NOMO-1 treated with DMSO at 0.1 percent for 48 hours (cell line): ENCODE measurements at regions not wholly inside any gene's neighbourhood (a gene's known extent, or its start where the extent isn't known, plus 50 kb on each side); places are given as distances from the start of the nearest gene placed in this dataset.

Experiments used
- DNase-seq: peaks from one replicate; lab custom pipeline; 2025; ENCODE audit not compliant: unreplicated experiment; lab: John Stamatoyannopoulos, UW

GRCh38 chr18:62629031-62629430 is 86.3 kb upstream of the PHLPP1 start:
- no peak for DNase-seq

DNA sequence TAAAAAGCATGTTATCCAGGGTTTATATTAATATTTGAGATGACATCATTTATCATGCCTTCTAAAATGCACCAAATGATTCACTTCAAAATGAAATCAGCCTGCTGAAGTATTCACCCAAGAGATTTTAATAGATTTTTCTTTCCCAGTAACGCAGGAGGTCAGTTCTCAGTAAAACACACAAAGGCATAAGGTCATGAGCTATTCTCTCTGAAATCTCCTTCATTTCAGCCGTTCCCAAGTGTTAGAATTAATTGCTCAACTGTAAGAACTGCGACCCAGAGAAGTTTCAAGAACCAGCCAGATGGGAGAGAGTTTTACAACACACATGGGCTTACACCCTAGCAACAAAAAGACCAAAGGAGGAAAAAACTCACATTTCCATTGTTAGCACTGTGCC is 84.2 kb upstream of the PHLPP1 start:
- DNase-seq = no peak

DNA sequence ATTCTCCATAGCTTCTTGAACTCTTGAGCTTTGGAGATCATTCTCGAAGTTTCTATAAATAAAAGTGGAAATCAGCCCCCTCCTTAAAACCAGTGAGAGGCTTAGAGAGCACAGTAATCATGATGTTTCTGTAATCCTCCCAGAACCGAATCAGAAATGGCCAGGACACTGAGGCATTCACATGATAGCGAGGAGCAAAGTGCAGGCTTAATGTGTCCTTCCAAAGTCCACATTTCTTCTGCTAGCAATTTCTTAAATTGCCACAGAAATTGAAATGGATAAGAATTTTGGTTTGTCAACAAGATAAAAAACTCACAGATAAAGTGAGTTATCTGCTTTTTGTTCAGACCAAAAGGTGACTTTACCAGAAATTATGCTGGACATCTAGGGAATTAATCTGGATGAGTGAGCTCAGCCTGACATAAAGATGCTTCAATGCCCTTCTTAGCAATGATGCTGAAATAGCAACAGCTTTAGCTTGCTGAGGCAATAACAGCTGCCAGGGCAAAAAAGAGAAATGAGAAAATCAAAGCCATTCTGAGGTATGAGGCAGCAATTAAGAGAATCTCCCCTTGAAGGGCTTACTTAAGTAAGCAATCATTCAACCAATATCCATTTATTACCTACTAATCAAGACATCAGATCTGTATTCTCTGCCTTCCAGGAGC is 82.4 kb upstream of the PHLPP1 start:
- peak; percentile 41 for DNase-seq

GRCh38 chr18:62634458-62634857 is 80.9 kb upstream of the PHLPP1 start:
- no peak for DNase-seq

DNA sequence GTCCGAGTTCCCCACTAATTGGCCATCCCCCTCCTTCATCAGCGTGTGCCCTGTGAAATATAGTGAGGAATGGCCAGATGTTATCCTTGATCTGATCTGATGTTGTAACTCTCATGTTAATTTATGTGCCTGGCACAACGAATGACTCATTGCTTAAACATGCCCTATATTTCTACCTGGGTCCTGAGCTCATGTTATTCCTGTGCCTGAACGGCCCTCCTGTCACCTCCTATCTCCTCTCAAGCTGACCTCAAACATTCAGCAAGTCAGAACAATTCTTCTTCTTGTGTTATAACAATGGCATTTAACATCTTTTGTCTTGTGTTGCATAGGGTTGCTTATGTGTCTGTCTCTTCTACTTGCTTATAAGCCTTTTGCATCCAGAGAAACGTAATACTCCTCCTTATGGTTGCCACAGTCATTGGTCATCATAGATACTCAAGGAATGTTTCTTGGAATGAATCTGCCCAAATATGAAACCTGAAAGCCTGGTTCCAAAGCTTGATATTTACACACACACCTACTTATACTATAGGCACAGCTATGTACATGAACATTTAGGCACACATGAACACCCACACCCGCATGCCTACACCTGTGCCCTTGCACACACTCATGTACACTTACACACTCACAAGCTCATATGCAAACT is 80.2 kb upstream of the PHLPP1 start:
- no peak for DNase-seq

GRCh38 chr18:62637403-62637802 is 77.9 kb upstream of the PHLPP1 start:
- no peak for DNase-seq

GRCh38 chr18:62637807-62638687 is 77.3 kb upstream of the PHLPP1 start:
- peak; percentile 43 for DNase-seq

GRCh38 chr18:62643181-62643580 is 72.2 kb upstream of the PHLPP1 start:
- DNase-seq = no peak

GRCh38 chr18:62644773-62645172 is 70.6 kb upstream of the PHLPP1 start:
- DNase-seq = no peak

- no peak for DNase-seq
These were observed 68.2 kb upstream of the PHLPP1 start for GRCh38 chr18:62647179-62647578.

DNA sequence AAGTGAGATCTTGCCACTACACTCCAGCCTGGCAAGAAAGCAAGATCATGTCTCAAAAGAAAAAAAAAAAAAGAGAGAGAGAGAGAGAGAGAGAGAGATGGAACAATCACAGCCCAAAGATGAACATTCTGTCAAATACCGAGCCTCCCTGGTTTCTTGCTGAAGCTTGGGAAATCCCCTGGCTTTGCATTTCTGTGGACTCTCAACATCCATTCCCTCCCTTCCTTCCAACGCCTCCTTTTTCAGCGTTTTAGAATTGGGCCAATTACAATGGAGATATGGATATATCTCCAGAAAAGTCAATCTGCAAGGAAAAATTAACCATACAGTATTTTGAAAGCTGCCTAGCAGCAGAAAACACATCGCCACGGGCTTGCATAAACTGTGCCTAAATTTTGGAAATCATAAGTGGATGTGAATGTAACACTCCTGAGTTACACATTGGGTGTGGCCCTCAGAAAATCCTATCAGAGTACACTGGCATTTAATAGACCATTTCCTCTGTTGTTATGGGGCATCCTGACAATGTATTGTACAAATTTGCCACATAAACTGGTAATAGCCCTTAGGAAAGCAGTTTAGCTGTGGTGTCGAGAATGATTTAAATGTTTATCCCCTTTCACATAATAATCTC is 67.2 kb upstream of the PHLPP1 start:
- no peak for DNase-seq

DNA sequence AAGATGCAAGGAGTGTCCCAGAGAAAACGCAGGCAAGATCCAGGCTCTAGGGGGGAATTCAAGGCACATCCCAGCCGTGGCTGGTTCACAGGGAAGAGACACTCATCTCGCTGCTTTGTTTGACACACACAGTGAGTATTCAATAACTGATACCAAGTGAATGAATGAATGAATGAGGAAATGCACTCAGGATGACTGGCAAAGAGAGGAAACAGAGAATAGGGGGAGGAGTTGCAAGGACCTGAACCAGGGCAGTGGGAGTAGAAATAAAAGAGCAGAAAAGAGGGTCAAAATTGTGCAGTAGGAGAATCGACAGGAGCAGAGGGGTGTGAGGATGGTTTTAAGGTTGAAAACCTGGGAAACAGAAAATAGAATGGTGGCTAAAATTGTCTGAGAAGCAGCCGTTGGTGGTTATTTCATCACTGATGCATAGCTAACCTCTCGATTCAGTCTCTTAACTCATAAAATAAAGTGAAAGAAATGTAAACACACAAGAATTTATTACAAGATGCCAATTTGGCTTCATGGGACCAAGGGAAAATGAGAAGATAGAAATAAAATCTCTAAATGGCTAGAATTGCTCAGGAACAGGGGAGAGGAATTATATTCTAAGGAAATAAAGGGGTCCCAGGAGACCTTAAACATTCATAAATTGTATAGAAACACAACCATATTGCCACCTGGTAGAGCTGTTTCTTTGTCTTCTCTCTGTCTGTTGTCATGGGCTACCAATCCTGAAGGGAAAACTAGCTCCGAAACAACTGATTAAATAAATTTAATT is 63.9 kb upstream of the PHLPP1 start:
- DNase-seq = peak; percentile 36

- peak; percentile 17 for DNase-seq
These were observed 63.2 kb upstream of the PHLPP1 start for GRCh38 chr18:62652057-62652629.

- no peak for DNase-seq
These were observed 59.7 kb upstream of the PHLPP1 start for GRCh38 chr18:62655520-62656219.

DNA sequence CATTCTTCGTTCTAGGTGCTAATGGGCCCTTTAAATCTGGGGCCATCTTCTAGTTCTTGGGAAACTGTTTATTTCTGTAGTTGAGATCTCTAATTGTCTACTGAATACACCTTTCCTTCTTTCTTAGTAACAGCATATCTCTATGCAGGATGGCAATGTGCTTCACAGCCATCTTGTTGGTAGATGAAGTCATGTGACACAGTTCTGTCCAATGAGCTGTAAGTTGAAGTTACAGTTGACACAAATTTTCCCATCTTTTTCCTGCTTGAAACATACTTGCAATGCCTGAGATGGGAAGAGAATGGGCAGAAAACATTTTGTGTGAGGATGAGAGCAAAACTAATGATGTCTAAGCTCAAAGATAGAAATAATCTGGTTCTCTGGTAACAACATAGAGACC is 57.3 kb upstream of the PHLPP1 start:
- no peak for DNase-seq

DNA sequence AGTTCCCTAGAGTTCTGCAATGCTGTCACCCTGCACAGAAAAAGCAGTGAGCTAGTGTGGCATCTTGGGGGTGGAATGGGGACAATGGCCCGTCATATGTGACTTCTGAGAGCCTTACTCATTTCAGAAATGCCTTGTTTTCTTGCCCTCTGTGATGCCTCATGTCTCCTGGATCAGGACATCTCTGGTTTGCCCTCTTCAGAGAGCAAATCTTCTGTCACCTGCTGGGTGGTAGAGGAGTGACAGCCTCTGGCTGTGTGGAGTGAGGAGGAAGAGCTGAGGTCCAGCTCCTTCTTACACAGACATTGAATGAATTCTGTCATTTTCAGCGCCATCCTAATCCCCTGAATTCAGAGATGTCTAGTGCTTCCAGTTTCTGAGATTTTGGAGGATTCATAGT is 55.6 kb upstream of the PHLPP1 start:
- no peak for DNase-seq

DNA sequence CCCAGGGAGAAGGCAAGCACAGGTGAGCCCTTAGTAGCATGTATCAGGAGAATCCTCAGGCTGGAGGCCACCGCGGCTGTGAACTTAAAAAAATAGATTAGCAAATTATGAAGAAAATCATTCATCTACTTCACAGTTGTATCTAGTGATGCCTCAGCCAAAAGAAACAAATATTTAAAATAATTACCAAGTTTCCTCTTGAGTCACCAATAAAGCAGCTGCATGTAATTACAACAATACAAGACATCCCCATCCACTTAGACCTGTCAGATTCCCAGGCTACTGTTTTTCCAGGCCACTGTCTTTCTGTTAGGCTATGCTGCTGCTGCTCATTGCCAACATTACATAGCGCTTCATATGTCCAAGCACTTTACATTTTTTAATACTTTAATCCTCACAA is 54.6 kb upstream of the PHLPP1 start:
- no peak for DNase-seq

DNA sequence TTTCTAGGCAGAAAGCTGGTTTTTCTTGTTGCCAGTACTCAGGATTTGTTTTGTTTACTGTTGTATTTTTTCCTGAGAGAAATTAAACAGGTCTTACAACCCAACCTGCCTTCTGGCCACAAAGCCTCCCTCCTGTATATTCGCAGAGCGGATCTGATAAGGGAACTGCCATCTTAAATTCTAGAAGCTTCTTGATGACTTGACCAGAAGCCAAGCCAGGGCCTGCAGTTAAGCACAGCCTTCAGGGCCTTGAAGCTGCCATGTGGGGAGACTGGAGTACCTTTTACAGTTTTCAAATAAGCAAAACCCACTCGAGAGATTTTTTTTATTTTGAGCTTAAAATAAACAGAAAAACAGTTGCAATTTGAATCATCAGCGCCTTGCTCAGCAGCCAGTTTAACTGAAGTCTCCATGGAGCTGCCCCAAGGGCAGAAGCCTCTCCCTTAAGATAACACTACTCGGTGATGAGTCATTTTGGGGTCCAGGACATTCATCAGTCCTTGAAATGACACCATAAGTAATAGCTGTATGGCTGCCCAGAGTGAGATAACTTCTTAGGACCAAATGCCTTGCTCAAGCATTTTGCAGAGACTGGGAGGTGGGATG is 51.5 kb upstream of the PHLPP1 start:
- DNase-seq = no peak

GRCh38 chr18:62664414-62664813 is 50.9 kb upstream of the PHLPP1 start:
- no peak for DNase-seq
